C4-2B (cell line): ENCODE measurements at regions not wholly inside any gene's neighbourhood (a gene's known extent, or its start where the extent isn't known, plus 50 kb on each side); places are given as distances from the start of the nearest gene placed in this dataset.

Source experiments
- ZFX ChIP-seq: fragments of 450-650 bp; IDR thresholded peaks from 2 replicates; pipeline ENCODE4 v1.6.1; 2017
- TF ChIP-seq, protein P1 (sequence below): fragments of 450-650 bp; conservative IDR thresholded peaks from 2 replicates; pipeline ENCODE4 v1.5.1; 2017; ENCODE audit warnings: mild to moderate bottlenecking

GRCh38 chr13:34410678-34411077, 531.4 kb upstream of the NBEA start:
- TF ChIP-seq, protein P1, sequence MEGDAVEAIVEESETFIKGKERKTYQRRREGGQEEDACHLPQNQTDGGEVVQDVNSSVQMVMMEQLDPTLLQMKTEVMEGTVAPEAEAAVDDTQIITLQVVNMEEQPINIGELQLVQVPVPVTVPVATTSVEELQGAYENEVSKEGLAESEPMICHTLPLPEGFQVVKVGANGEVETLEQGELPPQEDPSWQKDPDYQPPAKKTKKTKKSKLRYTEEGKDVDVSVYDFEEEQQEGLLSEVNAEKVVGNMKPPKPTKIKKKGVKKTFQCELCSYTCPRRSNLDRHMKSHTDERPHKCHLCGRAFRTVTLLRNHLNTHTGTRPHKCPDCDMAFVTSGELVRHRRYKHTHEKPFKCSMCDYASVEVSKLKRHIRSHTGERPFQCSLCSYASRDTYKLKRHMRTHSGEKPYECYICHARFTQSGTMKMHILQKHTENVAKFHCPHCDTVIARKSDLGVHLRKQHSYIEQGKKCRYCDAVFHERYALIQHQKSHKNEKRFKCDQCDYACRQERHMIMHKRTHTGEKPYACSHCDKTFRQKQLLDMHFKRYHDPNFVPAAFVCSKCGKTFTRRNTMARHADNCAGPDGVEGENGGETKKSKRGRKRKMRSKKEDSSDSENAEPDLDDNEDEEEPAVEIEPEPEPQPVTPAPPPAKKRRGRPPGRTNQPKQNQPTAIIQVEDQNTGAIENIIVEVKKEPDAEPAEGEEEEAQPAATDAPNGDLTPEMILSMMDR = no peak
- TF ChIP-seq ZFX = no peak
